HepG2 (cell line): ENCODE measurements at regions not wholly inside any gene's neighbourhood (a gene's known extent, or its start where the extent isn't known, plus 50 kb on each side); places are given as distances from the start of the nearest gene placed in this dataset.

Experiments
- ATAC-seq: fragments of 200-7000 bp; cut with Tn5 transposase; 3 replicates; pipeline ENCODE4 v1.9.1; 2020; ENCODE audit warnings: mild to moderate bottlenecking, moderate library complexity
- BruUV-seq: library from RNA; stranded (reverse); fragments of 400-500 nt; replicated peaks from 2 replicates; lab custom pipeline; 2021; lab: Mats Ljungman, UMichigan
- CTCF ChIA-PET: fragments of 300-600 bp; formaldehyde crosslinking; extraction: SDS; loops from one replicate; lab custom pipeline; 2021; ENCODE audit warnings: low total read pairs, inconsistent platforms, low intra/inter-chr PET ratio; lab: Yijun Ruan, JAX
- POLR2A ChIA-PET: fragments of 350-600 bp; sonication (Branson Sonifier 250); formaldehyde crosslinking; loops from one replicate; lab custom pipeline; 2020; ENCODE audit warnings: antibody characterized with exemption, inconsistent platforms; lab: Yijun Ruan, JAX
- DNase-seq: peaks from one replicate; pipeline ENCODE4 v3.0.0-alpha.2; 2015; ENCODE audit warnings: low spot score
- FAIRE-seq: peaks from 3 replicates; lab custom pipeline; 2011; peaks lifted over from hg19 to GRCh38; lab: Jason Lieb, UNC
- H2AFZ ChIP-seq: one replicate; pipeline ENCODE4 v1.6.1; 2011; ENCODE audit warnings: low read length, inconsistent platforms
- H3K27ac ChIP-seq: fragments of 300-600 bp; 3 replicates; pipeline ENCODE4 v1.8.0; 2011; ENCODE audit warnings: mixed run types, mild to moderate bottlenecking, mixed read lengths, low read length, inconsistent platforms; ENCODE audit not compliant: insufficient read depth; ENCODE audit errors: extremely low read length
- H3K27me3 ChIP-seq, 2 experiments: fragments of 200-600 bp in 1 of 2; 2 replicates in 1 of 2; 3 replicates in 1 of 2; pipeline versions ENCODE4 v1.6.0 to v1.8.0; 2011; ENCODE audit warnings: low read length in 2 of 2, mild to moderate bottlenecking in 2 of 2, moderate library complexity in 2 of 2, inconsistent platforms in 1 of 2; ENCODE audit not compliant: insufficient read depth in 2 of 2, control insufficient read depth in 1 of 2
- H3K36me3 ChIP-seq, 2 experiments: fragments of 200-600 bp in 1 of 2; replicated peaks in 1 of 2; 2 replicates in 1 of 2; 3 replicates in 1 of 2; pipeline versions ENCODE4 v1.5.1 to v1.8.0; 2011; ENCODE audit warnings: low read length in 2 of 2, inconsistent platforms in 1 of 2; ENCODE audit not compliant: insufficient read depth in 2 of 2, control insufficient read depth in 1 of 2
- H3K4me1 ChIP-seq: 2 replicates; pipeline ENCODE4 v1.5.1; 2012; ENCODE audit warnings: low read length, inconsistent platforms; ENCODE audit not compliant: insufficient read depth
- H3K4me2 ChIP-seq: 2 replicates; pipeline ENCODE4 v1.6.0; 2011; ENCODE audit warnings: low read depth, low read length, inconsistent platforms
- H3K4me3 ChIP-seq, 3 experiments: fragments of 200-600 bp in 1 of 3; sonication (generic), shearing (Covaris generic) in 1 of 3; replicated peaks in 1 of 3; 2 replicates each; pipeline ENCODE4 v1.5.1; 2011 to 2016; ENCODE audit warnings: low read length in 3 of 3, inconsistent platforms in 2 of 3, low read depth in 2 of 3, mild to moderate bottlenecking in 2 of 3, control low read depth in 1 of 3, mixed read lengths in 1 of 3; ENCODE audit not compliant: insufficient read depth in 1 of 3
- H3K79me2 ChIP-seq: one replicate; pipeline ENCODE4 v1.6.1; 2011; ENCODE audit warnings: low read length, inconsistent platforms; ENCODE audit not compliant: insufficient read depth
- H3K9ac ChIP-seq: 2 replicates; pipeline ENCODE4 v1.6.0; 2011; ENCODE audit warnings: mild to moderate bottlenecking, low read depth, low read length, inconsistent platforms; ENCODE audit not compliant: insufficient read depth
- H3K9me3 ChIP-seq: 2 replicates; pipeline ENCODE4 v1.5.1; 2012; ENCODE audit warnings: mild to moderate bottlenecking, low read length
- H4K20me1 ChIP-seq: 2 replicates; pipeline ENCODE4 v1.6.0; 2011; ENCODE audit warnings: inconsistent platforms, mild to moderate bottlenecking, low read length, moderate library complexity; ENCODE audit not compliant: insufficient read depth
- BCL6 ChIP-seq: IDR thresholded peaks from 2 replicates; pipeline ENCODE4 v1.6.1; 2016; ENCODE audit warnings: missing genetic modification reagents, missing compliant biosample characterization
- PPARG ChIP-seq: conservative IDR thresholded peaks from 2 replicates; pipeline ENCODE4 v1.6.1; 2016; ENCODE audit warnings: missing biosample characterization, missing genetic modification reagents
- SKI ChIP-seq: fragments of 450-650 bp; IDR thresholded peaks from one replicate; pipeline ENCODE4 v1.6.1; 2018; ENCODE audit warnings: mild to moderate bottlenecking; ENCODE audit not compliant: partially characterized antibody
- TOE1 ChIP-seq: sonication (generic); formaldehyde crosslinking; IDR thresholded peaks from 2 replicates; pipeline ENCODE4 v1.4.0; 2020; ENCODE audit warnings: mild to moderate bottlenecking, missing genetic modification reagents
- ZNF251 ChIP-seq: sonication (generic); formaldehyde crosslinking; IDR thresholded peaks from 2 replicates; pipeline ENCODE4 v1.9.0; 2021; ENCODE audit warnings: mild to moderate bottlenecking, missing genetic modification reagents
- ZNF7 ChIP-seq: IDR thresholded peaks from 2 replicates; pipeline ENCODE4 v1.6.1; 2016; ENCODE audit warnings: missing biosample characterization, missing genetic modification reagents
- ZNF766 ChIP-seq: sonication (generic); formaldehyde crosslinking; IDR thresholded peaks from 2 replicates; pipeline ENCODE4 v1.5.0; 2020; ENCODE audit warnings: missing genetic modification reagents, borderline replicate concordance
- WGBS: methylation state at CpG from one replicate; pipeline ENCODE4 v1.1.6; 2017; ENCODE audit warnings: low lambda C conversion rate; 5-methylcytosine and 5-hydroxymethylcytosine counted together
- in situ Hi-C: cut with HindIII; loops from 2 replicates; pipeline ENCODE4 v1.10.0; 2017; ENCODE audit warnings: low pct_unique_long_range_greater_than_20kb; ENCODE audit not compliant: extremely low pct_ligation_motif_present
- intact Hi-C: fragments of 100-400 bp; cut with micrococcal nuclease; formaldehyde crosslinking; loops from one replicate; pipeline ENCODE4 v1.10.0; 2022; ENCODE audit not compliant: unreplicated experiment
- TF ChIP-seq, protein P1 (sequence below): sonication (generic); formaldehyde crosslinking; IDR thresholded peaks from 2 replicates; pipeline ENCODE4 v1.4.0; 2020; ENCODE audit warnings: mild to moderate bottlenecking, missing genetic modification reagents
- TF ChIP-seq, protein P2 (sequence below): sonication (generic); formaldehyde crosslinking; IDR thresholded peaks from 2 replicates; pipeline ENCODE4 v1.4.0; 2020; ENCODE audit warnings: mild to moderate bottlenecking, missing genetic modification reagents
- TF ChIP-seq, protein P3 (sequence below): IDR thresholded peaks from 2 replicates; pipeline ENCODE4 v1.6.1; 2012; ENCODE audit warnings: low read length, improper control_type of control experiment

DNA sequence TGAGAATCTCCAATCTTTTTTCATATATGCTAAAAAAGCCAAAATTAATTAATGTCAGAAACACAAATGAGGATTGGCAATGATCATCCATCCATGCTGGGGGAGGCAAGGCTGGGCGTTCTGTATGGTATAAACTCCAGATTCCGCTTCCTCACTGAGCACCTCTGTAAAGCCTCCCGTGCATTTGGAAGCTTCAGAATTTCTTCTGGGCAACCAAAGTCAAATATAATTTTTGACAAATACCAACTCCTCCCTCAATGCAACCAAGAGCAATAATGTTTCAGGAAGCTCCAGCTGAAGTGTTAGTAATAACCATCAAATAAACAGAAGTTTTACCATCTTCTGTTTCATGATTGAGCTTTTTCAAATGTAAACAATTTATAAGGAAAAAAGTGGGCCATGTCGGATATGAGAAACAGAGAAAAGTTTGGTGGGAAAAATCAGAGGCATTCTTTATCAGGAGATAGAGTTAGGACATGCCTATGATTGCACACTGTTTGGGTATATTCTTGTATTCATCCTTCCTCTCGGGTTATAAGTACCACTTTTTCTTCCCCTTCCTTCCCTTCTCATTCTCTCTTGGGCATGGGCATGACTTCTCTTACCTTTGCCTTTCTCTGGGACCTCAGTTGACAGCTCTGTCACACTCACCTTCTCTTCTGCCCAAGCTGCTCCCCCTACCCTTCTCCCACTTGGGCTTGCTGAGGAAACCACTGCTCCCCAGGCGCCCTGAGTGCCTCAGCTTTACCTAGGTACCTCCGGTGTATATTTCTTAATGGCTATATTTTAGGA, 149.5 kb upstream of the ZEB2 start (continued):
- TF ChIP-seq, protein P1, sequence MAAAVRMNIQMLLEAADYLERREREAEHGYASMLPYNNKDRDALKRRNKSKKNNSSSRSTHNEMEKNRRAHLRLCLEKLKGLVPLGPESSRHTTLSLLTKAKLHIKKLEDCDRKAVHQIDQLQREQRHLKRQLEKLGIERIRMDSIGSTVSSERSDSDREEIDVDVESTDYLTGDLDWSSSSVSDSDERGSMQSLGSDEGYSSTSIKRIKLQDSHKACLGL (CRISPR knock-in tag) = no peak
- no peak for TF ChIP-seq SKI
- TF ChIP-seq, protein P2, sequence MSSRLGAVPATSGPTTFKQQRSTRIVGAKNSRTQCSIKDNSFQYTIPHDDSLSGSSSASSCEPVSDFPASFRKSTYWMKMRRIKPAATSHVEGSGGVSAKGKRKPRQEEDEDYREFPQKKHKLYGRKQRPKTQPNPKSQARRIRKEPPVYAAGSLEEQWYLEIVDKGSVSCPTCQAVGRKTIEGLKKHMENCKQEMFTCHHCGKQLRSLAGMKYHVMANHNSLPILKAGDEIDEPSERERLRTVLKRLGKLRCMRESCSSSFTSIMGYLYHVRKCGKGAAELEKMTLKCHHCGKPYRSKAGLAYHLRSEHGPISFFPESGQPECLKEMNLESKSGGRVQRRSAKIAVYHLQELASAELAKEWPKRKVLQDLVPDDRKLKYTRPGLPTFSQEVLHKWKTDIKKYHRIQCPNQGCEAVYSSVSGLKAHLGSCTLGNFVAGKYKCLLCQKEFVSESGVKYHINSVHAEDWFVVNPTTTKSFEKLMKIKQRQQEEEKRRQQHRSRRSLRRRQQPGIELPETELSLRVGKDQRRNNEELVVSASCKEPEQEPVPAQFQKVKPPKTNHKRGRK (CRISPR knock-in tag) = no peak
- TF ChIP-seq TOE1 (CRISPR knock-in tag) = no peak
- TF ChIP-seq ZNF251 (CRISPR knock-in tag) = no peak

DNA sequence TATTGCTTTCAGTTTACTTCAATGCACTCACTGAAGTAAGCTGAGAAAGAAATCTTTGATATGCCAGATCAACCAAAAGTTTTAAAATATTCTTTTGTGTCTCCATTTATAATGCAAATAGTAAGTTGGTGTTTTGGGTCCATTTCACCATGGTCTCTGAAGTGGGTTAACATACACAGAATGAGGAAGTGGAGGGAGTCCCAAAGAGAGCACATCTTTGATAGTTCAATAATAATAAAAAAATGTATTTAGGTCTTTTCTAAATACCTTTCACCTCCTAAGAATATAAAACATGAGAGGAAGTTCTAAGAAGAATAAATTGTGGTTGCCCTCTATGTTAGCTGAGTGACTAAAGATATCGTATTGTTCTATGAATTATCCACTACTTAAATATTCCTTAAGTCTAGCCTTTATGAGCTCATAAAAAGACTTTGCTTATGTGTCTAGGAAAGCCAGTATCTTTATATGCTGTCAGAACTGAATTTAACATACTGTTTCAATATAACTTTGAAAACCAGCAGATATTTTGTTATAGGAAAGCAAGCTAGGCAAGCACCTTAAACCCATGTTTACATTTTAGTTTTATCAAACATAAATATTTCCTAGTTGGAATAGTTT, 148.7 kb upstream of the ZEB2 start:
- intact Hi-C loops (no loop called here), in situ Hi-C loops (no loop called here)
- ATAC-seq (no peak), DNase-seq (no peak), FAIRE-seq (no peak)
- H3K27me3 ChIP-seq = no peaks in the 10 kb centered on the region
- no peak overlapping the region for H3K27ac ChIP-seq
- TF ChIP-seq BCL6 (CRISPR knock-in tag) (no peak), PPARG (CRISPR knock-in tag) (no peak), ZNF7 (CRISPR knock-in tag) (no peak), ZNF766 (CRISPR knock-in tag) (no peak)
- TF ChIP-seq, protein P3, sequence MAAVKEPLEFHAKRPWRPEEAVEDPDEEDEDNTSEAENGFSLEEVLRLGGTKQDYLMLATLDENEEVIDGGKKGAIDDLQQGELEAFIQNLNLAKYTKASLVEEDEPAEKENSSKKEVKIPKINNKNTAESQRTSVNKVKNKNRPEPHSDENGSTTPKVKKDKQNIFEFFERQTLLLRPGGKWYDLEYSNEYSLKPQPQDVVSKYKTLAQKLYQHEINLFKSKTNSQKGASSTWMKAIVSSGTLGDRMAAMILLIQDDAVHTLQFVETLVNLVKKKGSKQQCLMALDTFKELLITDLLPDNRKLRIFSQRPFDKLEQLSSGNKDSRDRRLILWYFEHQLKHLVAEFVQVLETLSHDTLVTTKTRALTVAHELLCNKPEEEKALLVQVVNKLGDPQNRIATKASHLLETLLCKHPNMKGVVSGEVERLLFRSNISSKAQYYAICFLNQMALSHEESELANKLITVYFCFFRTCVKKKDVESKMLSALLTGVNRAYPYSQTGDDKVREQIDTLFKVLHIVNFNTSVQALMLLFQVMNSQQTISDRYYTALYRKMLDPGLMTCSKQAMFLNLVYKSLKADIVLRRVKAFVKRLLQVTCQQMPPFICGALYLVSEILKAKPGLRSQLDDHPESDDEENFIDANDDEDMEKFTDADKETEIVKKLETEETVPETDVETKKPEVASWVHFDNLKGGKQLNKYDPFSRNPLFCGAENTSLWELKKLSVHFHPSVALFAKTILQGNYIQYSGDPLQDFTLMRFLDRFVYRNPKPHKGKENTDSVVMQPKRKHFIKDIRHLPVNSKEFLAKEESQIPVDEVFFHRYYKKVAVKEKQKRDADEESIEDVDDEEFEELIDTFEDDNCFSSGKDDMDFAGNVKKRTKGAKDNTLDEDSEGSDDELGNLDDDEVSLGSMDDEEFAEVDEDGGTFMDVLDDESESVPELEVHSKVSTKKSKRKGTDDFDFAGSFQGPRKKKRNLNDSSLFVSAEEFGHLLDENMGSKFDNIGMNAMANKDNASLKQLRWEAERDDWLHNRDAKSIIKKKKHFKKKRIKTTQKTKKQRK = no peak
- H3K4me1 ChIP-seq = no peaks in the 10 kb centered on the region
- WGBS = 5% methylated on average over 1 of the region's 1 CpG
- no peaks in the 10 kb centered on the region for H3K36me3 ChIP-seq
- no peaks in the 10 kb centered on the region for H3K9me3 ChIP-seq
- POLR2A ChIA-PET = no interaction called here
- H3K79me2 ChIP-seq = no peaks in the 10 kb centered on the region
- H4K20me1 ChIP-seq = no peaks in the 10 kb centered on the region
- no TSS peak for BruUV-seq
- H3K9ac ChIP-seq = no peak overlapping the region
- CTCF ChIA-PET = no interaction called here
- no peak overlapping the region for H3K4me3 ChIP-seq
- H2AFZ ChIP-seq = no peak overlapping the region
- H3K4me2 ChIP-seq = no peak overlapping the region
